Central memory CD8-positive, alpha-beta T cell (primary cell): ENCODE measurements at regions not wholly inside any gene's neighbourhood (a gene's known extent, or its start where the extent isn't known, plus 50 kb on each side); places are given as distances from the start of the nearest gene placed in this dataset.

ENCODE experiments used
- ATAC-seq: fragments of 150-1000 bp; cut with Tn5 transposase; replicated peaks from 2 replicates; pipeline ENCODE4 v1.10.0; 2022; ENCODE audit warnings: mild to moderate bottlenecking, moderate FRiP score, moderate number of reproducible peaks; ENCODE audit not compliant: poor library complexity, severe bottlenecking; ENCODE audit errors: extremely low read depth
- DNase-seq, 2 donors: peaks; one replicate each; pipeline ENCODE4 v3.0.0; 2021; ENCODE audit warnings: low spot score in 2 of 2
- H3K27ac Mint-ChIP-seq: one replicate; pipeline ENCODE4 v1.8.0; 2022; ENCODE audit warnings: low read depth, mild to moderate bottlenecking, moderate library complexity, mixed read lengths
- H3K27me3 Mint-ChIP-seq: one replicate; pipeline ENCODE4 v1.8.0; 2022; ENCODE audit warnings: mixed read lengths
- H3K36me3 Mint-ChIP-seq: one replicate; pipeline ENCODE4 v1.8.0; 2022; ENCODE audit warnings: mild to moderate bottlenecking, moderate library complexity, mixed read lengths; ENCODE audit not compliant: insufficient read depth
- H3K4me1 Mint-ChIP-seq: one replicate; pipeline ENCODE4 v1.8.0; 2022; ENCODE audit warnings: mixed read lengths
- H3K4me3 Mint-ChIP-seq: one replicate; pipeline ENCODE4 v1.8.0; 2022; ENCODE audit warnings: mild to moderate bottlenecking, moderate library complexity, mixed read lengths
- H3K9me3 Mint-ChIP-seq: one replicate; pipeline ENCODE4 v1.8.0; 2022; ENCODE audit warnings: mixed read lengths

DNA sequence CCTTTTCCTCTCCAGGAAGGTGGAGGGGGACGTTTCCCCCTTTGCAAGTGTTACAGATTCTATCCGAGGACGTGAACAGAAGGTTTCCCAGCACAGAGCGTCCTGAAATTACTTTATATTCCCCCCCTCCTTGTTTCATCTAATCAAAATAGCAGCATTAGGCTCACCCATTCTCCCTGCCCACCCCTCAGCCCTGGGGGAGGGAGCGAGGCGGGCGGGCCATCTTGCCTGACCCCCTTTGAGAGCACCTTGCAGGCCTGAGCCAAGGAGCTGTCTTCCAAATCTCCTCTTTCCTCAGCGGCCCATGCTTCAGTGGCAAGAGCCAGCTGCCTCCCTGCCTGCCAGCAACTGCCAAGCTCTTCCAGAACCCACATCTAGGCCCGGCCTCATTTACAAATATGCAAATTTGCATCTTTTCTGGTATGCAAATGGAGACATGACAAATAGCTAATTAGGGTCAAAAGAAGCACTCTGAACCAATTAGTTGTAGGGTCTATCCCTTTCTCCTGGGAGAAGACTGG lies 69.1 kb upstream of the POU3F1 start:
- Mint-ChIP-seq H3K4me3 (no peak overlapping the region), H3K27ac (no peak overlapping the region), H3K4me1 (no peaks in the 10 kb centered on the region), H3K36me3 (no peaks in the 10 kb centered on the region), H3K27me3 (peaks cover 11% of the 10 kb centered on the region), H3K9me3 (no peaks in the 10 kb centered on the region)
- DNase-seq (no peak), ATAC-seq (no peak)

DNA sequence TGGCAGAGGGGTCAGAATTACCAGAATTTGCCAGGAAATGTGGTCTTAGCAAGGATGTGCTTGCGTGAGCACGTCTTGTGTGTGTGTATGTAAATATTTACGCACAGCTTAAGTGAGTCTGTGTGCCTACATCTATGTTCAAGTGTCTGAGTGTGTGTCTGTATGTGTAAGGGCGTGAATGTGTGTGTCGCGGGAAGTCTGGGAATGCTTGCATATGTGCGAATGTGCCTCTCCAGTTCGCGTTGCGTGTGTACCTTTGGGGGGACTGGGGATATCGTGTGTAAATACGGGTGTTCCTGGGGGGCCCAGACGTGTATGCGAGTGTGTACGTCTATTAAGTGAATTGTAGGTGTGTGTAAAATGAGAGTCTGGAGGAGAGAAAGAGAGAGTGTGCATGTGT lies 68.6 kb upstream of the POU3F1 start:
- no peak for DNase-seq
- Mint-ChIP-seq H3K9me3 (no peaks in the 10 kb centered on the region), H3K36me3 (no peaks in the 10 kb centered on the region), H3K27ac (no peak overlapping the region), H3K27me3 (peaks cover 11% of the 10 kb centered on the region), H3K4me3 (no peak overlapping the region), H3K4me1 (no peaks in the 10 kb centered on the region)
- ATAC-seq = no peak

DNA sequence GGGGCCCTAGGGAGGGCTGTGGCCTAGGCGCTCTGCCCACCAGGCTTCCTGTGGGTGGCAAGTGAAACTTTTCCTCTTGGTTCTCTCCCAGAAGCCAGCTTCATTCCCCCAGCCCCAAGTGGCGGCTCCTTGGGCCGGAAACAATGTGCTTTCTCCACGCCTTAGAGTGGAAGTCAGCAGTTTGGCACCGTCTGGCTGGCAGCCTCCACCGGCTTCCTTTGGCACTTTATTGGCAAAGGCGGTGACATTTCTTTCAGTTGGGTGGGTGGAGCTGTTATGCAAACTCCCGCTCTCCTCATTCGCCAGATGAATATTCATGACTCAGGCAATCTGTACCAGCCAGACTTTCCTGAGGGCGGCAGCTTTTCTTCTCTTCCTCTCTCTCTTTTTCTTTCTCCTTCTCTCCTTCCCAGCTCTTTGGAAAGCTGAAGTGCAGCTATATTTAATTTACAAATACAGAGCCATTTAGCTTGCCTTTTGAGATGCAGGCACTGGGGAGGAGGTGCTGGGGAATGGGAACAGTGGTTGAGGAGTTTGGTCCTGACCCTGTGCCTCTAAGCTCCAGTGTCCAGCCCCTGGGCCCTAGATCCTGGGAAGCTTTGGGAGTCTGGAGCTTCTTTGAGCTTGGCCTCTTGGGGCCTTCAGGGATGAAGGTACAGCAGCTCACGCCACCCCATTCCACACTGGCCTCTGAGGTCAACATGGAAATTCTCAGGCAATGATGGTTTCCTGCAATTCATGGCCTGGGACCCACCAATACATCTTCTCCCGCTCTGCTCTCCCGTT lies 67.8 kb upstream of the POU3F1 start:
- no peak for ATAC-seq

DNA sequence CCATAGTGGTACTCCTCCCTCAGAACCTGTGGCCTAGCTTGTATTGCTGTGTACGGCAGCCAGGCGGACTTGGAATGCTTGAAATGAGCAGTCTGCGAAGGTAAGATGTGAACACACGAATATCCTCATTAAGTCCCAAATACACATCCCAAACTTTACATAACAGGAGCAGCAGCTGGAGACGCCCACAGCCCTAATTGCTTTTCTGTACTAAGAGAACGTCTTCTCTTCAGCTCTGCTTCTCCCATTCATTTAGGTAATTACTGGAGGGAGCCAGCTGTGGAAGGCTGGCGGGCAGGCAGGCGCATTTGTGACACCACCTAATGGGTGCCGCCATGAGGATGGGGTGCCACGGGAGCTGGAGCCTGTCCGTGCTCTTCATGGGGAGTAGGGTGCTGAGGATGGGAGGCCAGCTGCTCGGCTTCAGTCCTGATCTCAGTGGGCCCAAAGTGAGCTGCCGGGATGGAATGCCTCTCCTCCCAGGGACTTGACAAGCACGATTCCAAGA lies 66.6 kb upstream of the POU3F1 start:
- no peaks in the 10 kb centered on the region for H3K36me3 Mint-ChIP-seq
- H3K27me3 Mint-ChIP-seq = peaks cover 11% of the 10 kb centered on the region
- H3K4me3 Mint-ChIP-seq = no peak overlapping the region
- no peaks in the 10 kb centered on the region for H3K4me1 Mint-ChIP-seq
- H3K27ac Mint-ChIP-seq = no peak overlapping the region
- no peaks in the 10 kb centered on the region for H3K9me3 Mint-ChIP-seq
- ATAC-seq (no peak), DNase-seq (no peak)

More for the DNA sequence above, 67.8 kb upstream of the POU3F1 start:
- no peak overlapping the region for H3K4me3 Mint-ChIP-seq
- no peaks in the 10 kb centered on the region for H3K4me1 Mint-ChIP-seq
- peaks cover 11% of the 10 kb centered on the region for H3K27me3 Mint-ChIP-seq
- H3K36me3 Mint-ChIP-seq = no peaks in the 10 kb centered on the region
- H3K9me3 Mint-ChIP-seq = no peaks in the 10 kb centered on the region
- no peak for DNase-seq
- no peak overlapping the region for H3K27ac Mint-ChIP-seq

DNA sequence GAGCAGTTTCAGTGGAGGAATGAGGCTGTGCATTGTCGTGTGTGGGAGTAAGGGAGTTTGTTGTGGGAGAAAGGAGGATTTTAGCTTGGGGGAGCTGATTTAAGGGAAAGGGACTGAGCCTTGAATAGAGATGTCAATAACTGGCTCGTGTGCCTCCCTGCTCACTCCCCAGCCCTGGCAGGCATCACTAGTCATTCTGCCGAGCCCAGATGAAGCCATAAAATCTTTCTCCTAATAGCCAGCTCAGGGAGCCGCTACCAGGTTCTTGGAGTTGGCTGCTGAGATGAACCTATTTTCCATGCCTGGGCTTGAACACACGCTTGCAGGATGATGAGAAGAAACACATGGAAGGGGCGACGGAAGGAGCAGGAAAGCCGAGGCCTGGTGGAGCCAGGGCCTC lies 65.0 kb upstream of the POU3F1 start:
- Mint-ChIP-seq H3K36me3 (no peaks in the 10 kb centered on the region), H3K9me3 (no peaks in the 10 kb centered on the region), H3K27ac (no peak overlapping the region), H3K4me1 (no peaks in the 10 kb centered on the region), H3K27me3 (peaks cover 22% of the 10 kb centered on the region), H3K4me3 (no peak overlapping the region)
- DNase-seq = no peak
- ATAC-seq = no peak

DNA sequence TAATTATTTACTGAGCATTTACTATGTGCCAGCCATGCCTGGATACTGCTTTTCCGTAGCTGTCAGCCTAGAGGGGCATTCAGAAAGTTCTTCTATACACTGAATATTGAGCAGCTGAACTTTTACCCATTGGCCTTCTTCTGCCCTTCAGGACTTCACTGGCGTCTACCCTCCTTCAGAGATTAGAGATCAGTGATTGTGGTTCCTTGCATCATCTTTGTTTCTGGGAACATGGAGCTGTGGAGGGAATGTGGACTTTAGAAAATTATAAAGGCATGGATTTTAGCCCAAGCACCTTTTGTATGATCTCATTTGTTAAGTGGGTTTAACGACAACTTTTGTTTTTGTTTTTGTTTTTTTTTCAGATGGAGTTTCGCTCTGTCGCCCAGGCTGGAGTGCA lies 58.7 kb upstream of the POU3F1 start:
- H3K27me3 Mint-ChIP-seq = peaks cover 26% of the 10 kb centered on the region
- H3K36me3 Mint-ChIP-seq = no peaks in the 10 kb centered on the region
- ATAC-seq = no peak
- no peaks in the 10 kb centered on the region for H3K4me1 Mint-ChIP-seq
- H3K27ac Mint-ChIP-seq = no peak overlapping the region
- no peaks in the 10 kb centered on the region for H3K9me3 Mint-ChIP-seq
- DNase-seq = no peak
- no peak overlapping the region for H3K4me3 Mint-ChIP-seq

DNA sequence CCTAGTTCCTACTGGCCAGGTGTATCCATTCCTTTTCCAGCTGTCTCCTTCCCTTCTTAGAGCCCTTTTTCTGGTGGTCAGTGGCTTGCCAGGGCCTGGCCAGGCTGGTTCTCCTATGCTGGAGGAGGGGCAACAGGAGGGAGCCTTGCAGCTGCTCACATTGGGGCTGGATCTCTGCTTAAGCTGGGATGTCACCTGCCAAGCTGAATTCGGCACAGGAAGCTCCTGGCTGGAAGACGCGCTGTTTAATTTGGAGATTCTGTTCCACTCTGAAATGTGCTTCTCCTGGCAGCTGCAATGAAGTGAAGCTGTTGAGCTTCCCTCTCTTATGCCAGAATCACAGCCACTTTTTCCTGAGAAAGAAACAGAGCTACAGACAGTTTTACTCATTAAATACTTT lies 56.0 kb upstream of the POU3F1 start:
- Mint-ChIP-seq H3K27ac (no peak overlapping the region), H3K4me1 (no peaks in the 10 kb centered on the region), H3K27me3 (peaks cover 24% of the 10 kb centered on the region), H3K4me3 (no peak overlapping the region), H3K36me3 (no peaks in the 10 kb centered on the region), H3K9me3 (no peaks in the 10 kb centered on the region)
- no peak for ATAC-seq
- no peak for DNase-seq

DNA sequence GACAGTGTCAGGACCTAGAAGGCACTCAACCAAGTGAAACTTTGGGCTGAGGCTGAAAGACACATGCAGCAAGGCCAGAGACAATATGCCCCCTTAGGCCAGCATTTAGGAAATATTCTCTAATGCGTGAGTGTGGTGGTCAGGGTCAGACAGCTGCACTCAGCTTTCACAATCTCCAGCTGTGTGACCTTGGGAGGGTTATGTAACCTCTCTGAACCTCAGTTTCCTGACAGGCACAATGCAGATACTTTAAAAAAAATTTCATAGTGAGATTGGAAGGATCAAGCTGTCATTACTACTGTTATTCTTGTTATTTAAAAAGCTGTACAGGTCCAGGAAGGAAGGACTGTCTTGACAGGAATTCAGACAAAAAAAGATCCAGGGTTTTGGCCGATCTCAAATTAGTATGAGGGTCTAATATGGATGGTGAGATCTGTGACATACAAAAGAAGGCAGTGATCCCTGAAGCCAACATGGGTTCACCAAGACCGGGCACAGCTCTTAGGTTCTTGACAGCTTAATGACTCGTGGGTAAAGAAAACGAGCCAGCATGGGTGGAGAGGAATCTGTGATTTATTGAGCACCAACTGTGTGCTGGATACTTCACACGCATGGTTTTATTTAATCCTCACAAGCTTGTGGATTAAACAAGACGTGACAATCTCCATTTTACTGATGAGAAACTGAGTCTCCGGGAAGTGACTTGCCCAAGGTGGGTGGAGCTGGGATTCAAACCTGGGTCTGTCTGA lies 54.6 kb upstream of the POU3F1 start:
- no peak overlapping the region for H3K27ac Mint-ChIP-seq
- H3K36me3 Mint-ChIP-seq = no peaks in the 10 kb centered on the region
- no peaks in the 10 kb centered on the region for H3K9me3 Mint-ChIP-seq
- H3K4me3 Mint-ChIP-seq = no peak overlapping the region
- ATAC-seq (no peak), DNase-seq (no peak)
- peaks cover 15% of the 10 kb centered on the region for H3K27me3 Mint-ChIP-seq
- H3K4me1 Mint-ChIP-seq = no peaks in the 10 kb centered on the region

DNA sequence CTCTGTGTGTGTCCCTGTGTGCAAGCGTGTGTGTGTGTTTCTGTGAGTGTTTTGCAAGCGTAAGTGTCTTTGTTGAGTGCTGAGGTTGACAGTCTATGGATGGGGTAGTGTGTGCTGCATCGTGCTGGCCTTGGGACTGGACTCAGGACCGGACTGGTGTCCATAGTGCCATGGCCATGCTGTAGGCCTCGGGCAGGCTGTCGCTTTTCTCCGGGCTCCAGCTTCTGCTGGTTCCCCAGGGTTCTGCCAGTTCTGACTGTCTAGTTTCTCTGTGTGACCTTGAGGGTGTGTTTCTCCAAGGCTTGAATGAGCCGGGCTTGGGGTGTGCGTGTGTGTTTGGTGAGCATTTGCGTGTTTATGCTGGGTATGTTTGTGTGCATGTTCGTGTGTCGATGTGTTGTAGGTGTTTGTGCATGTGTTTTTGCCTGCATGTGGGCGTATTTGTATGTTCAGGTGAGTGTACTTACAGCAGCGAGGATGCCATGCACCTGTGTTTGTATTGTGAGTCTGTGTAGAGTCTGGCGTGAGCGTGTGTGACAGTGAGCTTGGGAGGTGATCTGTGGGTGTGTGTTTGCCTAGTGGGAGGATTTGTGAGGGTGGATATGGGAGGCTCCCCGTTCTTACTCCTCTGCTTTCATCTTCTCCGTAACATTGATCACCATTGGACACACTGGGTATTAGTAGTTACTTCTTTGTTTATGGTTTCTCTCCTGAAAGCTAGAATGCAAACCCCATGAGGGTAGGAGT lies 51.7 kb upstream of the POU3F1 start:
- DNase-seq = no peak
- Mint-ChIP-seq H3K27ac (no peak overlapping the region), H3K36me3 (peaks cover 3% of the 10 kb centered on the region), H3K4me3 (no peak overlapping the region), H3K9me3 (no peaks in the 10 kb centered on the region), H3K4me1 (no peaks in the 10 kb centered on the region), H3K27me3 (peaks cover 11% of the 10 kb centered on the region)
- no peak for ATAC-seq

DNA sequence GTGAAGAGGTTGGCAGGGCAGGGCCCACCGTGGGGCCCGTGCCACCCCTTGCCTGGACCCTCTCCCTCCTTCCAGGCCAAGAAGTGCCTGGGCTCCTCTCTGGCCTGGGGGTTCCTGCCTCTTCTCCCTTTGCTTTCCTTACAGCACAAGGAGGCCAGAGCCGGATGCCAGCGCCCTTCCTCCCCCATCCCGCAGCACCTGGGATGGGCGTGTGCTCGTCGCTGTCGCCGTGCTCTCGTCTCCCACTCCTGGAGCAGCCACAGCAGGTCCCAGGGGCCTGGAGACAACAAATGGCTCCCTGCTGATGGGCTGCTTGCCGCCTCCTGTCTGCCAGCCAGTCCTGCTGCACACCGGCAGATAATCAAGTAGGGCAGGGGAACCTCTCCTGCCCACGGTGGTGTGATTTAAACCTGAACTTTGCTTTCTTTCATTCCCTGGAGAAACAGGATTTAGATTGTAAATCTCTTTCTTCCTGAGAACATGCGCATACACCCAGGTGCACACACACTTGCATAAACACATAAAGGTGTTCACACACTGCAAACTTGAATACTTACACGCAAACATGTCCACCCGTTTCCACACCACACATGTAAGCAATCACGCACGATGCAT lies 50.8 kb upstream of the POU3F1 start:
- Mint-ChIP-seq H3K27ac (no peak overlapping the region), H3K36me3 (peaks cover 3% of the 10 kb centered on the region), H3K4me1 (no peaks in the 10 kb centered on the region), H3K27me3 (peaks cover 14% of the 10 kb centered on the region), H3K9me3 (no peaks in the 10 kb centered on the region), H3K4me3 (no peak overlapping the region)
- DNase-seq (no peak), ATAC-seq (no peak)
